Liver (tissue), 3 donors: ENCODE measurements at regions not wholly inside any gene's neighbourhood (a gene's known extent, or its start where the extent isn't known, plus 50 kb on each side); places are given as distances from the start of the nearest gene placed in this dataset.

ENCODE experiments used
- CTCF ChIP-seq: fragments of 150-350 bp; IDR thresholded peaks from 2 replicates; pipeline ENCODE4 v1.5.1; 2017; ENCODE audit warnings: improper control_type of control experiment, low read depth, low read length; ENCODE audit not compliant: missing input control
- EGR1 ChIP-seq, 2 donors: IDR thresholded peaks; 2 replicates each; pipeline ENCODE4 v1.6.1; 2016 to 2018; ENCODE audit warnings: antibody characterized with exemption in 2 of 2, low read depth in 2 of 2
- FOXA2 ChIP-seq: IDR thresholded peaks from 2 replicates; pipeline ENCODE4 v1.6.1; 2016; ENCODE audit warnings: antibody characterized with exemption
- GABPA ChIP-seq, 2 donors: IDR thresholded peaks in 1 of 2; conservative IDR thresholded peaks in 1 of 2; 2 replicates each; pipeline ENCODE4 v1.6.1; 2016; ENCODE audit warnings: antibody characterized with exemption in 2 of 2, mild to moderate bottlenecking in 1 of 2, moderate library complexity in 1 of 2
- HNF4G ChIP-seq: IDR thresholded peaks from 2 replicates; pipeline ENCODE4 v1.6.1; 2016; ENCODE audit warnings: antibody characterized with exemption
- JUND ChIP-seq, 2 donors: IDR thresholded peaks; 2 replicates each; pipeline ENCODE4 v1.6.1; 2016; ENCODE audit warnings: antibody characterized with exemption in 2 of 2
- MAX ChIP-seq: IDR thresholded peaks from 2 replicates; pipeline ENCODE4 v1.6.1; 2016; ENCODE audit warnings: antibody characterized with exemption
- RAD21 ChIP-seq, 2 donors: IDR thresholded peaks; 2 replicates each; pipeline ENCODE4 v1.6.1; 2016; ENCODE audit warnings: antibody characterized with exemption in 2 of 2, mild to moderate bottlenecking in 2 of 2
- REST ChIP-seq: IDR thresholded peaks from 2 replicates; pipeline ENCODE4 v1.6.1; 2016; ENCODE audit warnings: antibody characterized with exemption, mild to moderate bottlenecking
- RXRA ChIP-seq, 2 donors: IDR thresholded peaks; 2 replicates each; pipeline ENCODE4 v1.6.1; 2017 to 2018; ENCODE audit warnings: antibody characterized with exemption in 2 of 2, mild to moderate bottlenecking in 1 of 2
- SP1 ChIP-seq: IDR thresholded peaks from 2 replicates; pipeline ENCODE4 v1.6.1; 2018; ENCODE audit warnings: antibody characterized with exemption, mild to moderate bottlenecking
- TAF1 ChIP-seq: conservative IDR thresholded peaks from 2 replicates; pipeline ENCODE4 v1.6.1; 2016; ENCODE audit warnings: antibody characterized with exemption, mild to moderate bottlenecking
- YY1 ChIP-seq: IDR thresholded peaks from 2 replicates; pipeline ENCODE4 v1.6.1; 2016; ENCODE audit warnings: antibody characterized with exemption, mild to moderate bottlenecking
- TF ChIP-seq, protein P1 (sequence below): IDR thresholded peaks from 2 replicates; pipeline ENCODE4 v1.6.1; 2016; ENCODE audit warnings: antibody characterized with exemption
- donor health status: healthy.
- donor health status: healthy.

- peak; percentile 49 for TF ChIP-seq CTCF
- TF ChIP-seq MAX = no peak
- TF ChIP-seq RAD21 (IDR thresholded peaks at IDR 0.05) = peak; percentile 76 to 85
- TF ChIP-seq JUND (IDR thresholded peaks at IDR 0.05) = no peak
- TF ChIP-seq GABPA (IDR thresholded peaks at IDR 0.05 in 1 of 2, conservative IDR thresholded peaks at IDR 0.05 in 1 of 2) = no peak
- no peak for TF ChIP-seq REST
- no peak for TF ChIP-seq HNF4G
- no peak for TF ChIP-seq YY1
- TF ChIP-seq, protein P1, sequence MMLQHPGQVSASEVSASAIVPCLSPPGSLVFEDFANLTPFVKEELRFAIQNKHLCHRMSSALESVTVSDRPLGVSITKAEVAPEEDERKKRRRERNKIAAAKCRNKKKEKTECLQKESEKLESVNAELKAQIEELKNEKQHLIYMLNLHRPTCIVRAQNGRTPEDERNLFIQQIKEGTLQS = no peak
- no peak for TF ChIP-seq RXRA (IDR thresholded peaks at IDR 0.05)
- TF ChIP-seq FOXA2 = no peak
- TF ChIP-seq SP1 = no peak
- no peak for TF ChIP-seq TAF1
- no peak for TF ChIP-seq EGR1 (IDR thresholded peaks at IDR 0.05; ENCODE audit: low read depth in 2 of 2)
Observed at GRCh38 chr3:159130108-159130507, 328.3 kb downstream of the MFSD1 start.
